Common myeloid progenitor, CD34-positive (primary cell): ENCODE measurements at regions not wholly inside any gene's neighbourhood (a gene's known extent, or its start where the extent isn't known, plus 50 kb on each side); places are given as distances from the start of the nearest gene placed in this dataset.

Experiments used
- CTCF ChIA-PET: fragments of 350-600 bp; sonication (Branson Sonifier 250); formaldehyde crosslinking; loops from one replicate; lab custom pipeline; 2021; ENCODE audit warnings: antibody characterized with exemption; lab: Charles Lee
- POLR2A ChIA-PET: fragments of 350-600 bp; sonication (Branson Sonifier 250); formaldehyde crosslinking; loops from one replicate; lab custom pipeline; 2021; ENCODE audit warnings: antibody characterized with exemption; lab: Charles Lee
- DNase-seq, 3 donors: peaks; one replicate each; pipeline versions ENCODE4 v3.0.0 to v3.0.0-alpha.2; 2013
- H3K27ac ChIP-seq, 2 experiments: 1 replicate in 1 of 2; 2 replicates in 1 of 2; pipeline ENCODE4 v1.7.0; 2013; ENCODE audit warnings: inconsistent platforms in 2 of 2, low read length in 2 of 2, mild to moderate bottlenecking in 2 of 2, low read depth in 1 of 2, moderate library complexity in 1 of 2; ENCODE audit not compliant: severe bottlenecking in 2 of 2, insufficient read depth in 1 of 2, poor library complexity in 1 of 2
- H3K27me3 ChIP-seq, 5 experiments: replicated peaks in 2 of 5; 1 replicate in 3 of 5; 2 replicates in 2 of 5; pipeline versions ENCODE4 v1.6.1 to v1.7.0; 2013; ENCODE audit warnings: low read length in 4 of 5, mild to moderate bottlenecking in 2 of 5, moderate library complexity in 2 of 5, inconsistent platforms in 1 of 5; ENCODE audit not compliant: insufficient read depth in 5 of 5, control insufficient read depth in 4 of 5
- H3K36me3 ChIP-seq, 4 experiments: 1 replicate in 2 of 4; 2 replicates in 2 of 4; pipeline versions ENCODE4 v1.6.1 to v1.7.0; 2013; ENCODE audit warnings: low read length in 3 of 4, control low read depth in 1 of 4, mild to moderate bottlenecking in 1 of 4; ENCODE audit not compliant: control insufficient read depth in 4 of 4, insufficient read depth in 4 of 4
- H3K4me1 ChIP-seq, 4 experiments: 1 replicate in 3 of 4; 2 replicates in 1 of 4; pipeline versions ENCODE4 v1.6.1 to v1.7.1; 2013; ENCODE audit warnings: low read length in 3 of 4, mild to moderate bottlenecking in 3 of 4, control low read depth in 1 of 4, inconsistent platforms in 1 of 4, moderate library complexity in 1 of 4; ENCODE audit not compliant: control insufficient read depth in 4 of 4, insufficient read depth in 4 of 4; ENCODE audit errors: control extremely low read depth in 1 of 4
- H3K4me3 ChIP-seq, 7 experiments: 1 replicate in 4 of 7; 2 replicates in 3 of 7; pipeline versions ENCODE4 v1.5.1 to v1.7.0; 2013; ENCODE audit warnings: mild to moderate bottlenecking in 7 of 7, low read length in 6 of 7, moderate library complexity in 6 of 7, inconsistent platforms in 2 of 7, low read depth in 2 of 7, control low read depth in 1 of 7; ENCODE audit not compliant: insufficient read depth in 4 of 7, control insufficient read depth in 1 of 7; ENCODE audit errors: extremely low read depth in 1 of 7
- H3K9me3 ChIP-seq, 5 experiments: 1 replicate in 4 of 5; 2 replicates in 1 of 5; pipeline versions ENCODE4 v1.6.1 to v1.7.1; 2013; ENCODE audit warnings: low read length in 4 of 5, mild to moderate bottlenecking in 2 of 5, inconsistent platforms in 1 of 5, low read depth in 1 of 5, moderate library complexity in 1 of 5; ENCODE audit not compliant: control insufficient read depth in 4 of 5, insufficient read depth in 2 of 5; ENCODE audit errors: control extremely low read depth in 1 of 5
- WGBS: methylation state at CpG from one replicate; pipeline ENCODE4 v1.1.5; 2013; ENCODE audit not compliant: insufficient coverage; 5-methylcytosine and 5-hydroxymethylcytosine counted together

GRCh38 chr14:98984719-98985041 lies 287.3 kb downstream of the BCL11B start:
- H3K9me3 ChIP-seq: no peaks in the 10 kb centered on the region
- DNase-seq: peak; percentile 21 to 48 (median 37)
- ChIA-PET POLR2A (no interaction called here), CTCF (no interaction called here)
- H3K36me3 ChIP-seq: no peaks in the 10 kb centered on the region
- 74% methylated on average over 4 of the region's 7 CpGs for WGBS
- H3K4me1 ChIP-seq: no peaks in the 10 kb centered on the region
- no peaks in the 10 kb centered on the region for H3K27me3 ChIP-seq
- H3K4me3 ChIP-seq: no peak overlapping the region
- no peak overlapping the region for H3K27ac ChIP-seq

- H3K4me3 ChIP-seq: no peak overlapping the region
- no peaks in the 10 kb centered on the region for H3K4me1 ChIP-seq
- peaks cover 0 to 3% (median 0%) of the 10 kb centered on the region in 5 experiments for H3K27me3 ChIP-seq
- peaks cover 0 to 6% (median 0%) of the 10 kb centered on the region in 5 experiments for H3K9me3 ChIP-seq
- POLR2A ChIA-PET: no interaction called here
- CTCF ChIA-PET: no interaction called here
- no peaks in the 10 kb centered on the region for H3K36me3 ChIP-seq
- 92% methylated on average over 1 of the region's 1 CpG for WGBS
- H3K27ac ChIP-seq: no peak overlapping the region
- DNase-seq: no peak
Observed at GRCh38 chr14:98993818-98994217, 278.2 kb downstream of the BCL11B start.

- Histone ChIP-seq H3K4me1 (no peaks in the 10 kb centered on the region), H3K9me3 (peaks cover 0 to 6% (median 0%) of the 10 kb centered on the region in 5 experiments), H3K27ac (no peak overlapping the region), H3K36me3 (no peaks in the 10 kb centered on the region), H3K4me3 (no peak overlapping the region), H3K27me3 (peaks cover 0 to 3% (median 0%) of the 10 kb centered on the region in 5 experiments)
- CTCF ChIA-PET: no interaction called here
- WGBS: 100% methylated on average over 2 of the region's 3 CpGs
- no peak for DNase-seq
- POLR2A ChIA-PET: no interaction called here
Observed at GRCh38 chr14:98994561-98994960, 277.4 kb downstream of the BCL11B start.

- Histone ChIP-seq H3K36me3 (no peaks in the 10 kb centered on the region), H3K4me3 (no peak overlapping the region), H3K4me1 (no peaks in the 10 kb centered on the region), H3K9me3 (peaks cover 0 to 6% (median 0%) of the 10 kb centered on the region in 5 experiments), H3K27me3 (peaks cover 0 to 3% (median 0%) of the 10 kb centered on the region in 5 experiments), H3K27ac (no peak overlapping the region)
- CTCF ChIA-PET: no interaction called here
- WGBS: 100% methylated on average over 4 of the region's 6 CpGs
- no peak for DNase-seq
- POLR2A ChIA-PET: no interaction called here
Observed at GRCh38 chr14:98997526-98998205, 274.3 kb downstream of the BCL11B start.

- Histone ChIP-seq H3K9me3 (no peaks in the 10 kb centered on the region), H3K27me3 (peaks cover 0 to 3% (median 0%) of the 10 kb centered on the region in 5 experiments), H3K4me1 (no peaks in the 10 kb centered on the region), H3K4me3 (no peak overlapping the region), H3K36me3 (no peaks in the 10 kb centered on the region), H3K27ac (no peak overlapping the region)
- CTCF ChIA-PET: no interaction called here
- 97% methylated on average over 8 of the region's 9 CpGs for WGBS
- POLR2A ChIA-PET: no interaction called here
- no peak for DNase-seq
Observed at GRCh38 chr14:98999345-98999744, 272.7 kb downstream of the BCL11B start.

- POLR2A ChIA-PET: no interaction called here
- 93% methylated on average over 6 of the region's 11 CpGs for WGBS
- no peak for DNase-seq
- CTCF ChIA-PET: no interaction called here
- Histone ChIP-seq H3K4me3 (no peak overlapping the region), H3K27ac (no peak overlapping the region), H3K27me3 (peaks cover 0 to 3% (median 0%) of the 10 kb centered on the region in 5 experiments), H3K9me3 (no peaks in the 10 kb centered on the region), H3K36me3 (no peaks in the 10 kb centered on the region), H3K4me1 (no peaks in the 10 kb centered on the region)
Observed at GRCh38 chr14:98999901-99000300, 272.1 kb downstream of the BCL11B start.

GRCh38 chr14:99001241-99001640 lies 270.8 kb downstream of the BCL11B start:
- CTCF ChIA-PET: interaction anchor here (0.7 kb wide), 1 partner anchor 168 kb away, joined by 3 read pairs; no protein-coding TSS in a partner anchor
- H3K4me3 ChIP-seq: no peak overlapping the region

More at GRCh38 chr14:99001241-99001640, 270.8 kb downstream of the BCL11B start:
- Histone ChIP-seq H3K36me3 (no peaks in the 10 kb centered on the region), H3K9me3 (no peaks in the 10 kb centered on the region), H3K27ac (no peak overlapping the region), H3K4me1 (no peaks in the 10 kb centered on the region), H3K27me3 (peaks cover 0 to 3% (median 0%) of the 10 kb centered on the region in 5 experiments)
- POLR2A ChIA-PET: no interaction called here
- DNase-seq: no peak
- WGBS: 86% methylated on average over 6 of the region's 7 CpGs
